ENCODE measurements at regions not wholly inside any gene's neighbourhood (a gene's known extent, or its start where the extent isn't known, plus 50 kb on each side); places are given as distances from the start of the nearest gene placed in this dataset.
A peak's percentile ranks its signal among the peaks of the same experiment; 100 is the strongest.

- TF ChIP-seq, protein P1, sequence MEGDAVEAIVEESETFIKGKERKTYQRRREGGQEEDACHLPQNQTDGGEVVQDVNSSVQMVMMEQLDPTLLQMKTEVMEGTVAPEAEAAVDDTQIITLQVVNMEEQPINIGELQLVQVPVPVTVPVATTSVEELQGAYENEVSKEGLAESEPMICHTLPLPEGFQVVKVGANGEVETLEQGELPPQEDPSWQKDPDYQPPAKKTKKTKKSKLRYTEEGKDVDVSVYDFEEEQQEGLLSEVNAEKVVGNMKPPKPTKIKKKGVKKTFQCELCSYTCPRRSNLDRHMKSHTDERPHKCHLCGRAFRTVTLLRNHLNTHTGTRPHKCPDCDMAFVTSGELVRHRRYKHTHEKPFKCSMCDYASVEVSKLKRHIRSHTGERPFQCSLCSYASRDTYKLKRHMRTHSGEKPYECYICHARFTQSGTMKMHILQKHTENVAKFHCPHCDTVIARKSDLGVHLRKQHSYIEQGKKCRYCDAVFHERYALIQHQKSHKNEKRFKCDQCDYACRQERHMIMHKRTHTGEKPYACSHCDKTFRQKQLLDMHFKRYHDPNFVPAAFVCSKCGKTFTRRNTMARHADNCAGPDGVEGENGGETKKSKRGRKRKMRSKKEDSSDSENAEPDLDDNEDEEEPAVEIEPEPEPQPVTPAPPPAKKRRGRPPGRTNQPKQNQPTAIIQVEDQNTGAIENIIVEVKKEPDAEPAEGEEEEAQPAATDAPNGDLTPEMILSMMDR (IDR thresholded peaks at IDR 0.05; ENCODE audit: low read depth, low read length) = no peak
- H3K4me3 ChIP-seq (replicated peaks in 1 of 2; ENCODE audit: low read depth in 2 of 2, low read length in 2 of 2) = no peak overlapping the region
- no peak for DNase-seq (ENCODE audit: low read depth in 2 of 2)
Observed at GRCh38 chr5:129163810-129164378, 69.3 kb downstream of the ISOC1 start.

GRCh38 chr5:129170050-129170449 is 75.5 kb downstream of the ISOC1 start:
- no peak overlapping the region for H3K4me3 ChIP-seq (replicated peaks in 1 of 2; ENCODE audit: low read depth in 2 of 2, low read length in 2 of 2)
- DNase-seq (ENCODE audit: low read depth in 2 of 2) = no peak
- TF ChIP-seq, protein P1 (IDR thresholded peaks at IDR 0.05; ENCODE audit: low read depth, low read length) = no peak

DNA sequence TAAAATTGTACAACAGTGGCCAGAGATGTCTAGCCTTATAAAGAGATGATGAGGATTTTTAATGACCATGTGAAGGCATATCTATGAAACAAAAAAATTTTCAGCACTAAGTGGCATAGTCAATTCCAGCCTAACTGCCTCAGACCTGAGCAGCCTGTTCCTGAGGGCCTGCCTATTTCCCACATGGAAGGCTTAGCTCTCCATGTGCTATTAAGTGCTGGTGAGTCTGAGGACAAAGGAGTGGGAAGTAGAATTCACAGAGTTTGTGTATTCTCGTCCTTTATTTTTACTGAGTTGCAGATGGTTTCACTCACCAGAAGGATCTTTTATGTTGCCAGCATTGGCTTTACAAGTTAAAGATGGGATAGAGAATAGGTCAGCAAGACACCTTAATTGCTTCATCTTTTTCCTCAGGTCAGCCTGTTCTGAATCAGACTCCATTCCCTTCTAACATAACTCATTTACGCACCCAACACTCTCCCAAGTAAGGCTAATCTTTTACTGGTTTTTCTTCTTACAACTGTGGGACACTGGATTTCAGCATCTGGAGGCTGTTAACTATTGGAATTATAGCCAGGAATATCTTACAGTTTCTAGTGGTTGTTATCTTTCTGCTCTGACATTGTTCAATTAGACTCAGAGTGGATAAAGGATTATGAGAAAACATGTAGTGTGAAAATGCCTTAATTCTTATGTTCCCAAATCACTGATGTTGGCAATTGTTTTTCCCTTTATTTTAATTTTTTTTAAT is 76.8 kb downstream of the ISOC1 start:
- TF ChIP-seq, protein P1 (IDR thresholded peaks at IDR 0.05; ENCODE audit: low read depth, low read length) = no peak
- H3K4me3 ChIP-seq (replicated peaks in 1 of 2; ENCODE audit: low read depth in 2 of 2, low read length in 2 of 2) = no peak overlapping the region
- DNase-seq (ENCODE audit: low read depth in 2 of 2) = no peak

DNA sequence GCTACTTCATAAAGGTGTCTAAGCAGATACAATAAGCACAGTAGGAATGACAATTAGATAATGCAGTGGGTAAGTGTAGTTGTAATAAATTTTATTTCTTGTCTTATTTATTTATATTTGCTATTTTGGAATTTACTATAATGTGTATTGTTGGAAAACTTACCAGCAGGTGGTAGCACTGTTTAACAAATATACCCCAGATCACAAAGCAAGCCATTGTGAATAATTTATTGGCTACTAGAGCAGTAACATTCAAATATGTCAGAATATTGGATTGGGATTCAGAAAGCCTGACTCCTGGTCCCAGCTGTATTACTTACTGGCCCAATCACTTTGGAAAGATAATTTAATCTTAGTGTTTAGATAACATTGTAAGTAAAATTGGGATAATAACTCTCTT is 78.0 kb downstream of the ISOC1 start:
- TF ChIP-seq, protein P1 (IDR thresholded peaks at IDR 0.05; ENCODE audit: low read depth, low read length) = peak; percentile 9
- H3K4me3 ChIP-seq (replicated peaks in 1 of 2; ENCODE audit: low read depth in 2 of 2, low read length in 2 of 2) = no peak overlapping the region
- DNase-seq (ENCODE audit: low read depth in 2 of 2) = peak; percentile 49 to 74

GRCh38 chr5:129173771-129174170 is 79.2 kb downstream of the ISOC1 start:
- DNase-seq (ENCODE audit: low read depth in 2 of 2) = no peak
- H3K4me3 ChIP-seq (replicated peaks in 1 of 2; ENCODE audit: low read depth in 2 of 2, low read length in 2 of 2) = no peak overlapping the region
- TF ChIP-seq, protein P1 (IDR thresholded peaks at IDR 0.05; ENCODE audit: low read depth, low read length) = no peak

GRCh38 chr5:129174480-129174879 is 79.9 kb downstream of the ISOC1 start:
- peak; percentile 5 to 9 for DNase-seq (ENCODE audit: low read depth in 2 of 2)
- TF ChIP-seq, protein P1 (IDR thresholded peaks at IDR 0.05; ENCODE audit: low read depth, low read length) = no peak
- no peak overlapping the region for H3K4me3 ChIP-seq (replicated peaks in 1 of 2; ENCODE audit: low read depth in 2 of 2, low read length in 2 of 2)
